ENCODE measurements at regions not wholly inside any gene's neighbourhood (a gene's known extent, or its start where the extent isn't known, plus 50 kb on each side); places are given as distances from the start of the nearest gene placed in this dataset.

DNA sequence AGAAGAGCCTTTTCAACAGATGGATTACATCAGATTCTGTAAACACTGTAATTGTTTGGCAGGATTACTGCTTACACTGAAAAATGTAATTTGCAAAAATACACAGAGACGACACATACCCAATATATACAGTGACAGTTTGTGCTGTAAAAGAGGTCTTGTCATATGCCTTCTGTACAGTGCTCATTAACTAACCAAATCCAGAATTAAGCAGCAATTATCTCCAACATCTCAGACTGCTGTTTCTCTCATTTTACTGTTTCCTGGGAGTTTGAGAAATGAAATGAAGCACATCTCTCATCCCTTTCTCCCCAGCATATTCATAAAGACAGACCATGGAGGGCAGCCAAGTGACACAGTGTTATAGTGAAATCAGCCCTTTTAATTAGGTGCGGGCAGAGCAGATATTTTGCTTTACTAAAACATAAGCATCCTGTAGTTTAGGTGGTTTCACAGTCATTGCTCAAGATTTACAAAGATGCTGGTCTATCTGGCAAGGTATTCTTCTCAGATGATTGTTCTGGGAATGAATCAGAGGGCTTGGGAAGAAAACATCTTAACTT is 618.4 kb upstream of the USP24 start:
- TF ChIP-seq ELF4 (CRISPR knock-in tag; IDR thresholded peaks at IDR 0.05; ENCODE audit: low read depth): no peak
- TF ChIP-seq, protein P1, sequence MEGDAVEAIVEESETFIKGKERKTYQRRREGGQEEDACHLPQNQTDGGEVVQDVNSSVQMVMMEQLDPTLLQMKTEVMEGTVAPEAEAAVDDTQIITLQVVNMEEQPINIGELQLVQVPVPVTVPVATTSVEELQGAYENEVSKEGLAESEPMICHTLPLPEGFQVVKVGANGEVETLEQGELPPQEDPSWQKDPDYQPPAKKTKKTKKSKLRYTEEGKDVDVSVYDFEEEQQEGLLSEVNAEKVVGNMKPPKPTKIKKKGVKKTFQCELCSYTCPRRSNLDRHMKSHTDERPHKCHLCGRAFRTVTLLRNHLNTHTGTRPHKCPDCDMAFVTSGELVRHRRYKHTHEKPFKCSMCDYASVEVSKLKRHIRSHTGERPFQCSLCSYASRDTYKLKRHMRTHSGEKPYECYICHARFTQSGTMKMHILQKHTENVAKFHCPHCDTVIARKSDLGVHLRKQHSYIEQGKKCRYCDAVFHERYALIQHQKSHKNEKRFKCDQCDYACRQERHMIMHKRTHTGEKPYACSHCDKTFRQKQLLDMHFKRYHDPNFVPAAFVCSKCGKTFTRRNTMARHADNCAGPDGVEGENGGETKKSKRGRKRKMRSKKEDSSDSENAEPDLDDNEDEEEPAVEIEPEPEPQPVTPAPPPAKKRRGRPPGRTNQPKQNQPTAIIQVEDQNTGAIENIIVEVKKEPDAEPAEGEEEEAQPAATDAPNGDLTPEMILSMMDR (IDR thresholded peaks at IDR 0.05): no peak
- no peak for TF ChIP-seq SOX15 (CRISPR knock-in tag; IDR thresholded peaks at IDR 0.05)
- TF ChIP-seq MYBL2 (CRISPR knock-in tag; IDR thresholded peaks at IDR 0.05): no peak
- no peak for TF ChIP-seq TEAD4 (CRISPR knock-in tag; IDR thresholded peaks at IDR 0.05)
- no peak for TF ChIP-seq PRRX2 (CRISPR knock-in tag; IDR thresholded peaks at IDR 0.05)
- TF ChIP-seq USF2 (CRISPR knock-in tag; IDR thresholded peaks at IDR 0.05): no peak
- TF ChIP-seq NR1H2 (CRISPR knock-in tag; IDR thresholded peaks at IDR 0.05): no peak
- no peak for TF ChIP-seq CREB1 (CRISPR knock-in tag; IDR thresholded peaks at IDR 0.05)
- no peak for TF ChIP-seq FOXP1 (CRISPR knock-in tag; IDR thresholded peaks at IDR 0.05; ENCODE audit: borderline replicate concordance)
- TF ChIP-seq JUN (CRISPR knock-in tag; IDR thresholded peaks at IDR 0.05): no peak
- TF ChIP-seq NFYB (CRISPR knock-in tag; conservative IDR thresholded peaks at IDR 0.05; ENCODE audit: low read depth): no peak
